ENCODE measurements at regions not wholly inside any gene's neighbourhood (a gene's known extent, or its start where the extent isn't known, plus 50 kb on each side); places are given as distances from the start of the nearest gene placed in this dataset.

DNA sequence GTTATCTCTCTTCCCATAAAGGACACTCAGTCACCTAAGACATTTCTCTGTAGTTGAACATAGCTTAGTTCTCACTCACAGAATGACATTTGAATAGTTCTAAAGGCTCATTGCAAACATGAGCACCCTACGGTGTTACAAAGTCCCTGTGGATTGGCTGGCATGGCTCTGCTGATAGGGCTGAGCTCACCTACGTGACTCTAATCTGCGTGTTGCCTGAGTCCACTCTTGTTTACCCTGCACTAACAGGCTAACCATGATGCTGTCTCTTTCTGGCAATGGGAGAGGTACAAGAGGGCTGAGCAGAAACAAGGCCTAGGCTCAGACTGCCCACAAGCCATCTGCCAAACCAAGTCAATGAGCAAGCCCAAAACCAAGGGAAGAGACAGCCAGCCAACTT, 103.6 kb downstream of the PALM2AKAP2 start:
- DNase-seq, result no peak

DNA sequence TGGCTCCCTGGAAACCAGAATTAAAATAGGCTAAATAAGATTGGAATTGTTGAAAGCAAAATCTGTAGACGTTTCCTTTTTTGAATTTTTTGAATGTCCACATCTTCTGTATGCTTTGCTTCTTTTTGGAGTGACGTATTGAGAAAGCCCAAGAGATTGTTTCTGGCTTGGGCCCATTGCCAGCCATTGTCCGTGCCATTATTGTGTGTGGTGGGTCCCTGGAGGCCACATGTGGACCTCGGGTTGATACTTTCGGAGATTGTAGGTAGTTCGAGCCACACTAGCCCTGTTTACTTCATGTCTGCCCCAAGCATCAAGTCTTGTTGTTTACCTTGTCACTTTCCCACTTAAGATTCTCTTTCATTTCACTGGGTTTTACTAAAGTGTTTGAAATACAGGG, 106.0 kb downstream of the PALM2AKAP2 start:
- DNase-seq, result no peak

GRCh38 chr9:109886617-109887016, 106.6 kb downstream of the PALM2AKAP2 start:
- DNase-seq, result no peak

GRCh38 chr9:109887079-109887478, 107.1 kb downstream of the PALM2AKAP2 start:
- DNase-seq, result no peak

GRCh38 chr9:109888695-109889094, 108.7 kb downstream of the PALM2AKAP2 start:
- DNase-seq, result no peak

DNA sequence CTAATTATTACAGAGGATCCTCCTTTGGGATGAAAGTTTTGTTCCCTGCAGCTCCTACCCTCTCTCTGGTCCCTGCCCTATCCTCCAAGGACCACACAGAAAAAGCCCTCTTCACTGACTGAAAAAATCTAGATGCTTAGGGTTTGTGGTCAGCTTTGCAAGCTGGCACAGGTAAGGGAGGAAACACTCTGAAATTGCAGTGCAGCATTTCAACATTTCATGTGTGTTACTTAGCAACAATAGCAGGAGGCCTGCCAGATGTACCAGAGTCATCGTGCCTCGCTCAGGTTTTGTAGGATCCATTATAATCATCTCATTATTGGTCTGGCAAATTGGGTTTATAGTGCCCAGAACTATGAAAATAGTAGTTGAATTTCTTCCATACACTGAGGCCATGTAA, 109.5 kb downstream of the PALM2AKAP2 start:
- DNase-seq, result no peak

DNA sequence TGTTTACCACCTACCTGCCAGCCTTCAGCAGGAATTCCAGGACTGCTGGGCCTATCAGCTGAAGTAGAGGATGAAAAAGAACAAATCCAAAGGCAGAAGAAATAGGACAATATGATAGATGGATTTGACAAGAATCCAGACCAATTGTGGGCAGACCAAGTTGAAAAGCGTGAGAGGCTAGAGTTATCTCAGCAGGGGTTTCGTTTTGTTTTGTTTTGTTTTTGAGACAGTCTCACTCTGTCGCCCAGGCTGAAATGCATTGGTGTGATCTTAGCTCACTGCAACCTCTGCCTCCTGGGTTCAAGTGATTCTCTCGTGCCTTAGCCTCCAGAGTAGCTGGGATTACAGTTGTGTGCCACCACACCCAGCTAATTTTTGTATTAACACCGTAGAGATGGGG, 113.2 kb downstream of the PALM2AKAP2 start:
- no peak for DNase-seq

DNA sequence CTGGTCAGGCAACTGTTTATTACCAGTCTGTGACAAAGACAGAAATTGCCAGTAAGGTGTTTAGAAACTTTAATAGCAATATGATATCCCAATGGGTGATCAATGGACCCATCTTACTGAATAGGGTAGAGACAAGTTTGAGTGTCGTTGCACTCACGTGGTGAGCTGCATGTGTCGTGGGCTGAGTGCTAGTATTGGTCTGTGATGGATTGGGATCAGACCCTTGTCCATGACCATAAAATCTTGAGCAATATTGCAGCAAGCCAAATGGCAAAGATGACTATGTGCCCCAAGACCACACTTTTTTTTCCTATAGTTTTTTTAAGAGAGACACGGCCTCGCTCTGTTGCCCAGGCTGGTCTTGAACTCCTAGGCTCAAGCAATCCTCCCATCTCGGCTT, 114.5 kb downstream of the PALM2AKAP2 start:
- no peak for DNase-seq

DNA sequence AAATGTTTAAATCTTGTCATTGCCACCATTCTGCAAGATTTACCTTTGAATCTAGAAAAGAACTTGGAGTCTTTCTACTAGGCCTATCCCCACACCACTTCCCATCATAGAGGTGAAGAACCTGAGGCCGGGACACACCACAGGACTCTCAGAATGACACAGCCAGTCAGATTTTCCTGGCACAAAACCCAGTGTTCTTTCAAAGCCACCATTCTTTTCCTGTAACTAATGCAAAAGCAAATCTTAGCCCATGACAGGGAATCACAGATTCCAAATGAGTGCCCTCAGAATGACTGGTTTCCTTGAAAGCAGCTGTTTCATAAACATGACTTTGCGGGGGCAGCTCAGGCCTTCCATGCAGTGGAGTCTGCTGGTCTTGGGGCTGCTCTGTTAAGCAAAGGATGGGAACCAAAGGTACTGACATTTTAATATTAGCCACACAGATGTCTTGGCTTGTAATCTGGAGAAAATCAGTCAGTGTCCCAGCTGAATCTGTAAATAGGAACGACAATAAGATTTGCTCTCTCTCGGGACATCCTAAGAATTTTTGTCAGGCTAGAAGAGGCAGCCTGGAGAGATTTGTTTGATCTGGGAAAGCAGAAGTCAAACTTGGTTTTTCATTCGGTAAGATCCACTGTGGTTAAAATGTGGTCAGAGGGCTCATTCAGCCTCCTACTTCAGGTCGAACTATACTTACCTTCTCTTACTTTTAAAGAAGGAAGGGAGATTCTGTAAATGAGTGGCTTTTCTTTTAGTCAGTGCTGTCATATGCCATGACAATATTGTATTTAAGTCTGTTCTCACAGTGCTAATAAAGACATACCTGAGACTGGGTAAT, 115.1 kb downstream of the PALM2AKAP2 start:
- no peak for DNase-seq

GRCh38 chr9:109901201-109901600, 121.2 kb downstream of the PALM2AKAP2 start:
- no peak for DNase-seq

DNA sequence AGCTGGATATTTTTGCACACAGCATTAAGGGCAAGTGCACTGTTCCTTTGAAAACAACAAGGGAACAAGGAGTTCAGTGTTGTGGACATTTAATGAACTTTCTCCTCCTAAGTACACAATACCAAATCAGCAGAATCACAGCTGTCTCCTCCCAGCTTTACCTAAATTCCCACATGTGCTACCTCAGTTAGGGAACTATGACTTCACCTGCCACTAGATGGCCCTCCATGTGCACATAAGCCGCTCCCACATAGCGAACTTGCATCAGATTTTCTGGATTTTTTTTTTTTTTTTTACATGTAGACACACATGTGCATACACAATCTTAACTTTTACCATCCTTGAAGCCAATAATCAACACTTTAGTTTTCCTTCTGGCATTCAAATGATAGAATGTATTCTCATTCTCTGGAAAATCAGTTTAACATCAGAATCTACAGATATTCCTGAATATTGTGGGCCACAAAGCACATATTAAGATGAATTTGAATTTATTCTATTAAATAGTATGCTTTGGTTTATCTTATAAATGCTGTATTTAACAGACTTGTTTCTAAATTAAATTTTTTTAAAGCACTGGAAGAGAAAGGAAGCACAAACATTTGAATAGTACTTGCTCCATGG, 123.6 kb downstream of the PALM2AKAP2 start:
- DNase-seq, result peak; percentile 63

DNA sequence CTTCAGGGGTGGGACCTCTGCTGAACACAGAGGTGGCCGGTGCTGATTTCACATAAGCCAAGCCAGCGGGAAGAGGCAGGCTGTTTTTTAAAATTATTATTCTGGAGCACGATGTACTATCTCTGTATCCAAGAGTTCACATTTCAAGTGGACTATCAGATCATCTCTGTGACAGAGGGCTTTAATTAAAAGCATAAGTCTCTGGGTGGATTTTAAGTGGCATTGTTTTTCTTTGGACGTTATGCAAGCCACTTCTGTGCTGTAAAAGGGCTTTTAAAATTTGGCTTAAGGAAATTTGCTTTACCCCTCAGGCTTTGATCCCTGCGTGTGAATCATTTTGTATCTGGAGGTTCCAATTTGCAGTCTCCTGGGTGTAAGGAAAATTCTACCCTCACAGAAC, 124.7 kb downstream of the PALM2AKAP2 start:
- no peak for DNase-seq

- no peak for DNase-seq
Measured at GRCh38 chr9:109905472-109905871, 125.5 kb downstream of the PALM2AKAP2 start.

DNA sequence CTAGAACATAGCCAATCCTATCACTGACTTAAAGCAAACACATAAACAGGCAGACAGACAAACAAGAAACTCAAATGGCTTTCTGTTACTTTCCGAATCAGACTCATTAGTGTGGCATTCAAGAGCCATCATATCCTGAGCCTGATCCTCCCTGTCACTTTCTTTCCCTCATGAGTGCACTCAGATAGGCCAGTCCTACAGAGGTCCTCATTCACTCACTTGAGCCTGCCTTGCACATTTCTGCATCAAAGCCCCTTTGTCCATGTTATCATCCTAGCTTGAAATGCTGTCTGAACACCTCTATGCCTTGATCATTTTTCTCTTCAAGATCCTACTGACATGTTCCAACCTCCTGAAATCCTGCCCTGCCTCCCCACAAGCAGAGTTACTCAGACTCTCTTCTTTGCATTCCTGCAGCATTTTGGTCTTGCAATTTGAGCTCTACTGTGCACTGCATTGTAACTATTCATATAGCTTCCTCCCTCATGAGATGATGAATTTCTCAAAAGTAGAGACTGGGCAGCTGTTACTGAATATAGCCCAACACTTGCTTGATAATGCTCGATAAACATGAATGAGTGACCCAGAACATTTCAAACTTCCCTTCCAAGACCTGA, 126.9 kb downstream of the PALM2AKAP2 start:
- DNase-seq, result no peak

- no peak for DNase-seq
Measured at GRCh38 chr9:109907400-109907799, 127.4 kb downstream of the PALM2AKAP2 start.

- no peak for DNase-seq
Measured at GRCh38 chr9:109907810-109908458, 127.9 kb downstream of the PALM2AKAP2 start.

GRCh38 chr9:109908459-109909390, 128.7 kb downstream of the PALM2AKAP2 start:
- no peak for DNase-seq

DNA sequence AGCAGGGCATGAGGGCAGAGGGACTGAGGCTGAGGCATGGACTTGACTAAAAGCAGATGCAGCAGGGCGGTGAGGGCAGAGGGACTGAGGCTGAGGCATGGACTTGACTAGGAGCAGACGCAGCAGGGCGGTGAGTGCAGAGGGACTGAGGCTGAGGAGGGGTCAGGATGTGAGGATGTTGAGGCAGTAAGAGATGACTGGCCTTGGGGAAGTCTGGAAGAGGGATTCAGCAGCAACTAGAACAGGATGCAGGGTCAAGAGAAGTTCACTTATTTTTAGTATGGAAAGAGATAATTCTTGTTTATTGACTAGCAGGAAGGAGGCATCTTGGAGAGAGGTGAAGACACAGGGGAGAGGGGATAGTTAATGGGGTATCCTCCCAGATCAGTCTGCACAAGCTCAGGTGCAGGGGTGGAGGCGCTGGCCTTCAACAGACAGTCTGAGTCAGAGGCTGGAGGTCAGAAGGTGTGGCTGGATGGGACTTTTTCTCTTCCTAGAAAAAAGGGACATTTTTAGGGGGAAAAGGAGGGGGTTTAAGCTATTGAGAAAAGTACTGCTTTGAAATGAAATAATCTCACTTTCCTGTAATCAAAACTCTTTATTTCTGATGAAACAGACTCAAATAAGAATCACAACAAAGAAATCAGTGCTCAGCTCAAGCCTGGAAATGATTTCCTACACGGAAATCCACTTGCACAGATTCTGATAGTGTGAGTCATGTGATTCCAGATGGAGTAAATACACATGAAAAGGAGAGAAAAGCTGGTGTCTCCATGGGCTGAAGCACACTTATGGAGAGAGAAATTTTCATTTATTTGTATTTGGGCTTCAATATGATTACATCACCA, 130.9 kb downstream of the PALM2AKAP2 start:
- DNase-seq, result no peak

- no peak for DNase-seq
Measured at GRCh38 chr9:109912082-109912582, 132.1 kb downstream of the PALM2AKAP2 start.

- DNase-seq, result no peak
Measured at GRCh38 chr9:109912726-109913460, 132.9 kb downstream of the PALM2AKAP2 start.
